H9 (cell line): ENCODE measurements at regions not wholly inside any gene's neighbourhood (a gene's known extent, or its start where the extent isn't known, plus 50 kb on each side); places are given as distances from the start of the nearest gene placed in this dataset.

ENCODE experiments used
- DNase-seq: peaks from one replicate; pipeline ENCODE4 v3.0.0-alpha.2; 2017
- H2AFZ ChIP-seq: one replicate; pipeline ENCODE4 v1.6.1; 2013; ENCODE audit warnings: mild to moderate bottlenecking, low read length, control low read depth, moderate library complexity
- H2AK5ac ChIP-seq: 2 replicates; pipeline ENCODE4 v1.6.1; 2013; ENCODE audit warnings: low read length, control low read depth, mixed read lengths; ENCODE audit not compliant: insufficient read length
- H2BK120ac ChIP-seq: one replicate; pipeline ENCODE4 v1.6.1; 2013; ENCODE audit warnings: low read depth, mild to moderate bottlenecking, low read length, control low read depth, inconsistent platforms; ENCODE audit not compliant: poor library complexity, severe bottlenecking
- H2BK12ac ChIP-seq: 2 replicates; pipeline ENCODE4 v1.6.1; 2013; ENCODE audit warnings: low read length, control low read depth, mixed read lengths, low read depth; ENCODE audit not compliant: insufficient read length
- H2BK15ac ChIP-seq: 2 replicates; pipeline ENCODE4 v1.6.1; 2013; ENCODE audit warnings: low read depth, low read length, control low read depth
- H2BK20ac ChIP-seq: one replicate; pipeline ENCODE4 v1.6.1; 2013; ENCODE audit warnings: low read depth, mild to moderate bottlenecking, low read length, control low read depth, inconsistent platforms; ENCODE audit not compliant: poor library complexity, severe bottlenecking
- H2BK5ac ChIP-seq: 2 replicates; pipeline ENCODE4 v1.6.1; 2013; ENCODE audit warnings: low read length, control low read depth, mixed read lengths; ENCODE audit not compliant: insufficient read length
- H3K14ac ChIP-seq: 2 replicates; pipeline ENCODE4 v1.6.1; 2013; ENCODE audit warnings: low read length, control low read depth; ENCODE audit not compliant: insufficient read depth
- H3K18ac ChIP-seq: 2 replicates; pipeline ENCODE4 v1.6.1; 2013; ENCODE audit warnings: low read depth, mild to moderate bottlenecking, mixed read lengths, low read length, control low read depth; ENCODE audit not compliant: insufficient read length
- H3K23ac ChIP-seq: 2 replicates; pipeline ENCODE4 v1.6.1; 2013; ENCODE audit warnings: low read length, control low read depth, mixed read lengths, low read depth; ENCODE audit not compliant: insufficient read length
- H3K23me2 ChIP-seq: 2 replicates; pipeline ENCODE4 v1.6.1; 2013; ENCODE audit warnings: low read depth, mild to moderate bottlenecking, mixed read lengths, low read length, control low read depth; ENCODE audit not compliant: insufficient read length, poor library complexity, severe bottlenecking
- H3K27ac ChIP-seq: 2 replicates; pipeline ENCODE4 v1.5.1; 2013; ENCODE audit warnings: low read length, control low read depth, mixed read lengths, low read depth; ENCODE audit not compliant: insufficient read length
- H3K27me3 ChIP-seq: 2 replicates; pipeline ENCODE4 v1.6.1; 2013; ENCODE audit warnings: low read length, control low read depth, inconsistent platforms; ENCODE audit not compliant: insufficient read depth
- H3K4ac ChIP-seq: 2 replicates; pipeline ENCODE4 v1.6.1; 2013; ENCODE audit warnings: low read depth, mild to moderate bottlenecking, control low read depth, inconsistent platforms, low read length, moderate library complexity
- H3K4me1 ChIP-seq: 2 replicates; pipeline ENCODE4 v1.6.1; 2013; ENCODE audit warnings: low read length, control low read depth, inconsistent platforms; ENCODE audit not compliant: insufficient read depth
- H3K4me2 ChIP-seq: 2 replicates; pipeline ENCODE4 v1.6.1; 2013; ENCODE audit warnings: low read length, control low read depth, mixed read lengths; ENCODE audit not compliant: insufficient read length, insufficient read depth
- H3K56ac ChIP-seq: 2 replicates; pipeline ENCODE4 v1.6.1; 2013; ENCODE audit warnings: low read depth, mild to moderate bottlenecking, mixed read lengths, low read length, control low read depth; ENCODE audit not compliant: insufficient read length
- H3K79me1 ChIP-seq: 2 replicates; pipeline ENCODE4 v1.6.1; 2013; ENCODE audit warnings: low read depth, mild to moderate bottlenecking, moderate library complexity, low read length, control low read depth, inconsistent platforms; ENCODE audit not compliant: insufficient read depth, poor library complexity, severe bottlenecking
- H3K79me2 ChIP-seq: 2 replicates; pipeline ENCODE4 v1.6.1; 2013; ENCODE audit warnings: low read length, control low read depth, inconsistent platforms; ENCODE audit not compliant: insufficient read depth
- H3K9ac ChIP-seq: 2 replicates; pipeline ENCODE4 v1.6.1; 2013; ENCODE audit warnings: low read length, control low read depth, mixed read lengths; ENCODE audit not compliant: insufficient read length; ENCODE audit errors: extremely low read depth
- H3K9me3 ChIP-seq: one replicate; pipeline ENCODE4 v1.6.1; 2013; ENCODE audit warnings: low read depth, low read length, inconsistent platforms; ENCODE audit not compliant: control insufficient read depth
- H3T11ph ChIP-seq: one replicate; pipeline ENCODE4 v1.6.1; 2013; ENCODE audit warnings: mild to moderate bottlenecking, low read length, control low read depth, inconsistent platforms
- H4K20me1 ChIP-seq: one replicate; pipeline ENCODE4 v1.6.1; 2013; ENCODE audit not compliant: control insufficient read depth, insufficient read length, insufficient read depth
- H4K5ac ChIP-seq: 2 replicates; pipeline ENCODE4 v1.6.1; 2013; ENCODE audit warnings: low read depth, mild to moderate bottlenecking, mixed read lengths, low read length, control low read depth; ENCODE audit not compliant: insufficient read length
- H4K8ac ChIP-seq: replicated peaks from 2 replicates; pipeline ENCODE4 v1.6.1; 2013; ENCODE audit warnings: low read length, control low read depth, mixed read lengths, low read depth; ENCODE audit not compliant: insufficient read length
- H4K91ac ChIP-seq: 2 replicates; pipeline ENCODE4 v1.6.1; 2013; ENCODE audit warnings: low read depth, mild to moderate bottlenecking, moderate library complexity, mixed read lengths, low read length, control low read depth; ENCODE audit not compliant: insufficient read length
- H3K27ac Mint-ChIP-seq, 3 experiments: 2 replicates in 2 of 3; 3 replicates in 1 of 3; pipeline ENCODE4 v1.8.0; 2020 to 2021; ENCODE audit warnings: mixed read lengths in 3 of 3, mild to moderate bottlenecking in 1 of 3, moderate library complexity in 1 of 3
- H3K27me3 Mint-ChIP-seq: 2 replicates; pipeline ENCODE4 v1.8.0; 2021; ENCODE audit warnings: low read depth, mild to moderate bottlenecking, moderate library complexity, mixed read lengths
- H3K36me3 Mint-ChIP-seq, 3 experiments: 2 replicates in 2 of 3; 3 replicates in 1 of 3; pipeline ENCODE4 v1.8.0; 2020 to 2021; ENCODE audit warnings: low read depth in 3 of 3, mixed read lengths in 3 of 3; ENCODE audit not compliant: insufficient read depth in 1 of 3
- H3K4me1 Mint-ChIP-seq, 2 experiments: 2 replicates each; pipeline ENCODE4 v1.8.0; 2020; ENCODE audit warnings: mixed read lengths in 2 of 2
- H3K4me3 Mint-ChIP-seq, 2 experiments: 2 replicates in 1 of 2; 3 replicates in 1 of 2; pipeline ENCODE4 v1.8.0; 2020 to 2021; ENCODE audit warnings: mild to moderate bottlenecking in 2 of 2, mixed read lengths in 2 of 2, moderate library complexity in 1 of 2
- H3K9me3 Mint-ChIP-seq, 2 experiments: 2 replicates in 1 of 2; 3 replicates in 1 of 2; pipeline ENCODE4 v1.8.0; 2020; ENCODE audit warnings: mild to moderate bottlenecking in 2 of 2, mixed read lengths in 2 of 2, moderate library complexity in 1 of 2
- CTCF ChIP-seq: fragments of 200-600 bp; sonication (generic); conservative IDR thresholded peaks from 3 replicates; pipeline ENCODE4 v1.8.0; 2021; ENCODE audit warnings: antibody characterized with exemption, mild to moderate bottlenecking
- WGBS: extraction: QIAGEN DNeasy Blood & Tissue Kit; methylation state at CpG from one replicate; pipeline ENCODE4 v1.1.7; 2013; ENCODE audit warnings: missing lambda C conversion rate, low lambda C conversion rate, mixed read lengths; ENCODE audit not compliant: insufficient read length; ENCODE audit errors: extremely low coverage; 5-methylcytosine and 5-hydroxymethylcytosine counted together

- Histone ChIP-seq H3K79me2 (no peaks in the 10 kb centered on the region; the same call in 1 of the 2 replicates), H3K79me1 (no peaks in the 10 kb centered on the region), H3K9me3 (no peaks in the 10 kb centered on the region), H2BK12ac (no peak overlapping the region), H3K23me2 (no peaks in the 10 kb centered on the region), H3K56ac (no peak overlapping the region), H2BK120ac (no peak overlapping the region), H4K5ac (no peak overlapping the region), H2AFZ (no peak overlapping the region), H3K27me3 (no peaks in the 10 kb centered on the region), H3K23ac (no peak overlapping the region), H4K20me1 (no peaks in the 10 kb centered on the region), H4K8ac (no peak overlapping the region), H3T11ph (no peak overlapping the region), H3K18ac (no peak overlapping the region), H3K4me2 (no peak overlapping the region), H3K14ac (no peak overlapping the region), H2BK20ac (no peak overlapping the region), H2AK5ac (no peak overlapping the region), H2BK5ac (no peak overlapping the region), H3K4ac (no peak overlapping the region), H3K27ac (no peak overlapping the region), H4K91ac (no peak overlapping the region), H3K9ac (no peak overlapping the region), H3K4me1 (peaks cover 4% of the 10 kb centered on the region; the same call in 1 of the 2 replicates), H2BK15ac (no peak overlapping the region)
- H3K4me3 Mint-ChIP-seq: no peak overlapping the region
- H3K36me3 Mint-ChIP-seq: peaks cover 0 to 2% (median 0%) of the 10 kb centered on the region in 3 experiments; a peak in 1 of 7 replicates
- H3K9me3 Mint-ChIP-seq: no peaks in the 10 kb centered on the region
- H3K4me1 Mint-ChIP-seq: peaks cover 37 to 42% of the 10 kb centered on the region in 2 experiments
- TF ChIP-seq CTCF: no peak
- WGBS: no CpG with 5 or more reads among the region's 2 CpGs
- no peak for DNase-seq
- H3K27me3 Mint-ChIP-seq: no peaks in the 10 kb centered on the region
- no peak overlapping the region; a peak in 1 of 7 replicates for H3K27ac Mint-ChIP-seq
Measured at GRCh38 chr18:46246101-46246500, 141.9 kb downstream of the HAUS1 start.
